ENCODE measurements at regions not wholly inside any gene's neighbourhood (a gene's known extent, or its start where the extent isn't known, plus 50 kb on each side); places are given as distances from the start of the nearest gene placed in this dataset.
A peak's percentile ranks its signal among the peaks of the same experiment; 100 is the strongest.
"Not testable (repeated sequence)": the region's sequence is repeated elsewhere in the genome, so short reads cannot be mapped to it uniquely, and the experiment has no call there.

DNA sequence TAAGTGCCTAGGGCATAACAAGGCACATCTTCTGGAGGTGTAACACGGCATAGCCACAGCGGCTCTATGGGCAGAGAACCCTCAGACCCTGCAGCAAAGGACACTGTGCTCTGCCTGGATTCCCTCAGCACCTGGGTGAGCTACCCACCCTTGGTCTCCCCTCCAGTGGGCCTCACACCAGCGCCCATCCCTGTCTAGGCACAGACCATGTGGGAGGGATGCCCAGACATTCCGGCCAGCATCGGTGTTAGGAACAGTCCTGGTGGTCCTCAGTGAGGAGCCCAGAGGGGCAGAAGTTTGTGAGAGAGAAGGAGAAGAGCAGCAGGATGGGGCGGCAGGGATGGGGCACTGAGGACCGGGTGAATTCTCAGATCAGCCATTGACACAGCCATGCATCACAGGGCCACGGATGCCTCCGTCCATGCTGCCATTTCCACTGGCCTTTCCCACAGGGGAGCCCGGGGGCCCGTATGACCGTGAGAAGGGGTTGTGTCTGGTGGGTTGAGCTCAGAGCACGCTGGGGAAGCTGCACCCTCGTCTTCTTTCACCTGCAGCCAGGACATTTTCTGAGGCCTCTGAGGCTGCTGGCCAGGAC lies 282.7 kb upstream of the SFSWAP start:
- ATAC-seq: no peak
- DNase-seq (ENCODE audit: low spot score): no peak

DNA sequence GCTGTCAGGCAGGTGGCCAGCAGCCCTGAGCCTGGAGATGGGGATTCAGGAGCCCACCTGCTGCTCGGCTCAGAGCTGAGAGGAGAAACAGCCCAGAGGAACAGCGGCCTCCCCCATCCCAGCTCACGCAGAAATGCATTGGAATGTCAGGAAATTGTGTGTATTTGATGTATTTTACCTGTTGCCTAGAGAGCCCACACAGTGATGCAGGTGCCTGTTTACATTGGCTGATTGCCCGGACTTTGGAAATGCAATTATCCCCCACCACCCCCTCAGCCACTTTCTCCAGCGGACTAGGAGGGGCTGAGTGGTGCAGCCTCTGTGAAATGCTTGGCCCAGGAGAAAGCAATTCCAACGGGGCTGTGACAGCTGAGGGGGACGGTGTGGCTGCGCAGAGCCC lies 281.7 kb upstream of the SFSWAP start:
- ATAC-seq: peak; percentile 32
- not testable (repeated sequence) for DNase-seq (ENCODE audit: low spot score)

DNA sequence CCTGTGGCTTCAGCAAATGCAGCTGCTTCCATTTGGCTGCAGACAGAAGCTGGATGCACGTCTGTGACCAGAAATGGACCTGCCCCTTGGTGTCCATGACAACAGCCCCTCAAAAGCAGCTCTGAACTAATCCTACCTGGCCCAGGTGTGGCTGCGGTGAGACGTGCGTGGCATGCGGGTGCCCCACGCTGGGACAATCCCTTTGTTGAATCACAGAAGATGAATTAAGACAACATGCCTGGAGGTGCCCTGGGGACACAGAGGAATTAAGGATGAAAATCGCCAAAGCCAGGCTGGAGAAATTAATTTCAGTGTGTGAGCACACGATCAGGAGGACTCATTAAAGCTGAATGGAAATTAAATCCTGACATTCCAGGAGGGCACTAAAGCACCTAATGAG lies 281.2 kb upstream of the SFSWAP start:
- peak; percentile 5 for DNase-seq (ENCODE audit: low spot score)
- ATAC-seq: not testable (repeated sequence)

DNA sequence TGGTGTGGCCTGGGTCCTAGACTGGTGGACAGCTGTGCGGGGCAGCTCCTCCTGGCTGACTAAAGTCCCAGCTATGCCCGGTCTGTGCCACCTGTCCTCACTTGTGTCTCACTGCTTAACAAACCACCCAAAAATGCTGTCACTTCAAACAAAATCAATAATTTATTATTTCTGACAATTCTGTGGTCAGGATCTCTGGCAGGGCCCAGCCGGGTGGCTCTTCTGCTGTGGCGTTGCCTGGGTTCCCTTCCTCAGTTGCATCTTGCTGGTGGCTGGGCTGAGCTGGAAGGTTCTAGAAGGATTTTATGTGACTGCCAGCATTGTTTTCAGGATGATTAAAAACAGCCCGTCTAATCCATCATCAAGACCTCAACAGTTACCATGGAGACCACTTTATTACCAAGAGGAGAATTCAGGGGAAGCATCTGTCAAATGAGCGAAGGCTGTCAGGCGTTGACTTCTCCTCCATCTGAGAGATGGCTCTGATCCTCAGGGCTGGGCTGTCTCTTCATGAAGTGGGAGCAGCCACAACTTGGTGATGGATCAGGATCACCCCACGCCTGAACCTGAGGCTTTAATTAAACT lies 280.6 kb upstream of the SFSWAP start:
- ATAC-seq (no peak), DNase-seq (ENCODE audit: low spot score) (peak; percentile 19)

DNA sequence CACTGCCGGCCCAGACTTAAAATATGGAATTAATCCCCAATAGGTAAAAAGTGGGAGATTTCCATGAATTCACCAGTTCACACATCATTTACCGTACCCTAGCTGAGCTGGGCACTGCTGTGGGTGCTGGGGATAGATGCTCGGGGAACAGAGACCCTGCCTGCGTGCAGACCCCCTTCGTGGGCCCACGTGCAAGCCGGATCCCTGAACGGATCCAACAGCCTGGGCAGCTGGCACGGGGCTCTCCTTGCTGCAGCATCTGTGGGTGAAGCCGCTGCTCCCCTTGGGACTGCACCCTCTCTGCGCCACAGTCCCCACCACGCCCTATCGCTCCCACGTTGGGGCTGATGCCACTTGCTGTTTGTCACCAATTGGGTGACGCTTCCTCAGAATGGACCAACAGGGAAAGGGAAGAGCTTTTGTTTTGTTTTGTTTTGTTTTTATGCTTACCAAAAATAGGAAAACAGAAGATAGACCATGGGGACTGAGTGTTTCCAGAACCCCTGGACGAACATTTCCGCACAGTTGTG lies 279.7 kb upstream of the SFSWAP start:
- DNase-seq (ENCODE audit: low spot score): peak; percentile 19
- ATAC-seq: not testable (repeated sequence)

DNA sequence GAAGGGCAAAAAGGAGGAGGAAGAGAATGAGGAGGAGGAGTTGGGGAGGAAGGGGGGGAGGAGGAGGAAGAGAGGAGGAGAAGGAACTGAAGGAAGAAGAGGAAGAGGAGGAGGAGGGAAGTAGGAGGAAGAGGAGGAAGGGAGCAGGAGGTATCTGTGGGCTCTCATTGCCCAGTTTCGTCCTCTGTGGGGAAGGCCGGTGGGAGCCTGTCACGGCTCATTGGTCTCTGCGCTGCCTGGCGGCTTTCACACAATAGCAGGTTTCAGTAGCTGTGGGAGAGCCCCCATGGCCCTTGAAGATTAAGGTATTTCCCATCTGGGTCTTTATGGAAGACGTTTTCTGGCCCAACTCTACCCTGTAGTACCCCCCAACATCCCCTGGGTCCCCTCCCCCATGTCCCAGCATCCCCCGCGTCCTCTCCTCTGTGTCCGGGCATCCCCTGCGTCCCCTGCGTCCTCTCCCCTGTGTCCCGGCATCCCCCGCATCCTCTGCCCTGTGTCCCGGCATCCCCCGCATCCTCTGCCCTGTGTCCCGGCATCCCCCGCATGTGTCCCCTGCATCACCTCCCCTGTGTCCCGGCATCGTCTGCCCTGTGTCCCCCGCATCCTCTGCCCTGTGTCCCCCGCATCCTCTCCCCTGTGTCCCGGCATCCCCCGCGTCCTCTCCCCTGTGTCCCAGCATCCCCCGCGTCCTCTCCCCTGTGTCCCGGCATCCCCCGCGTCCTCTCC lies 278.2 kb upstream of the SFSWAP start:
- ATAC-seq (no peak), DNase-seq (ENCODE audit: low spot score) (peak; percentile 19)

DNA sequence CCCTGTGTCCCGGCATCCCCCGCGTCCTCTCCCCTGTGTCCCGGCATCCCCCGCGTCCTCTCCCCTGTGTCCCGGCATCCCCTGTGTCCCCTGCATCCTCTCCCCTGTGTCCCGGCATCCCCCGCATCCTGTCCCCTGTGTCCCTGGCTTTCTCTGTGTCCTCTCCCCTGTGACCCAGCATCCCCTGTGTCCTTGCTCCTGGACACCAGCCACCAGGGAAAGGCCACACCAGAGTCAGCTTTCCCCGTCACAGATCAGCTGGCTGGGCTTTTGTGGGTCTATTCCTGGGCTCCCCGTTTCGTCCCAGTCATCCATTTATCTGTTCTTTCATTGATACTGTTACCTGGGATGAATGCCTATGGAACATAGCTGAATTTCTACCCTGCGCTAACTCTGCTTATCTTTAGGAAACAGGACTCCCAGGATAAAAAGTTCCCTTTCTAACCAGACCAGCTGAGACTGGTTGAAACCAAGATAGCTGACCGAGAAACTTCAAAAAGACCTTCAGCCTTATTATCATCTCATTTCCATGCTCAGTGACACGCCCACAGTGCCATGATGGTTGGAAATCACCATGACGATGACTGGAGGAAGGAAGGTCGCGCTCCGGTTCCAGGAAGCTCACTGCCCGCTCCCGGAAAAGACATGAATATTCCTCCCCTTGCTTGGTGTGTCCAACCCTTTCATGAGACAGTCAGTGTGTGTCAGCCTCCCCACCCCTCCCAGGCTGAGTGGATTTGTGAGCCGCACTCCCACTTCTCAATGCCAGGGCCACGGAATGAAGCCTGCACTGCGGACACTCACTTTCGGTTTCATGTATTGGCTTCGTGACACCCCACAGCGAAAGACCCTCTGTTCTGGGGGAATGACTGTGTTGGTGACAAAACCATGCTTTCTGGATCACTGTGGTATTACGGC lies 276.4 kb upstream of the SFSWAP start:
- peak; percentile 14 for DNase-seq (ENCODE audit: low spot score)
- no peak for ATAC-seq

DNA sequence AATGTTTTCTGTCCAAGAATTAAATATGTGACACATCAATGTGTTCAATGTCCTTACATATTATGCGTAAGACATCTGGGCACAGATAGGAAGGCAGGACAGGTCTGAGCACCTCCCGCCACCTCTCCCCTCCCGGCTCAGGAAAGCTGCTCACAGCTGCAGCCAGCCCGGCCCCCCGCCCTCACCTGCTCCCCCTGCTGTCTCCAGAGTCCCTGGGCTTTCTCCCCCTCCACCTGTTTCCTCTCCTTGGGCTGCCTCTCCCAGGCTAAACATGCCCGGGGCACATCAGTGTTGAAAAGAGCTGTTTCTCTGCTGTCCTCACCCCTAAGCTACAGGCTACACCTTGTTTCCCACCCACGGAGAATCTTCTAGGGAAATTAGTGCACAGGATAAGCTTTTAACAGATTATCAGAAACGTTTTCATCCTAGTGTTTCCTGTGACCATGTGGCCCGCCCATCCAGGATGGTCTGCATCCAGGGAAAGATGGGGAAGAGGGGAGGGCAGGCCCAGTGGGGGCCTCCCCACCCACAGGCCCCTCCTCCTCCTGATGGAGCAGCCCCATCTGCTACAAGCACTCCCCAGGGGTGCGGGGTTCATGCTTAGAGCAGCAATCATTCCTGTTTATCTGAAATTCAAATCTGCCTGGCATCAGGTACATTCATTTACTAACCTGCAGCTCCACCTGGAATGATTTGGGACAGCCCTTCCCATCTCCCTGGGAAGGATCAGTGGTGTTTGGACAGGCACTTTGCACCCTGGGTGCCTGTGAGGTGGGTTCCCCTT lies 273.8 kb upstream of the SFSWAP start:
- ATAC-seq: no peak

DNA sequence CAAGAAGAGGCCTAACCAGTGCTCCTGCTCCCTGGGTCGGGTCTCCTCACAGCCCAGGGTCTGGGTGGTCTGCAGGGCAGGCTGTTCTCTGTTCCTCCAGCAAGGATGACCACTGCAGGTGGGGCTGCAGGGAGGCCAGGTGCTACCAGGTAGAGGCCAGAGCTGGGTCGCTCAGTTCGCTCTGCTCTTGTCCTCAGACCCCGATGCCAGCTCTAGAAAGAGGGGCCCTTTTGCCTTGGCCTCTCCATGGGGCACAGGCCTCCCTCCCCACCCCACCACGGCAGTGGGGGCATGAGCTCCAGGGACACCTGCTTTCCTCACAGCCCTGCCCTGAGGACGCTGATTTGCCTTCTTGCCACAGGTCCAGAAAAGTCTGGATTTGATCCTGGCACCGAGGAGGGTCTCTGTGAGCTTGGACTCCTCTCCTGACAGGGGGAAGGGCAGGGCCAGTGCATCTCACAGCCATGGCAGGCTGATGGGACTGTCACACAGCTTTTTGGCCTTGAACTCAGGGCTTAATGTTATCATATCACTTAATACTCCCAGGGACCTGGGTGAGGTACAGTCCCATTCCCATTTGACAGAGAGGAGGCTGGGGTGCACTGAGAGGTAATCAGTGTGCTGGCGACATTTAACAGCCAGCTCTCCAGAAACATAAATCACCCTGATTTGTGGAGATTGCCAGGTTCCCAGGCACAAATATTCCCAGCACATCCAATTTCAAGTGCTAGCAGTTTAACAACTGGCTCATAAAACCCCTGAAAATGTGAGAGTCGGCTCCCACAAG lies 273.0 kb upstream of the SFSWAP start:
- ATAC-seq: no peak
- DNase-seq (ENCODE audit: low spot score): no peak

More for the DNA sequence above, 273.8 kb upstream of the SFSWAP start:
- DNase-seq (ENCODE audit: low spot score): no peak

DNA sequence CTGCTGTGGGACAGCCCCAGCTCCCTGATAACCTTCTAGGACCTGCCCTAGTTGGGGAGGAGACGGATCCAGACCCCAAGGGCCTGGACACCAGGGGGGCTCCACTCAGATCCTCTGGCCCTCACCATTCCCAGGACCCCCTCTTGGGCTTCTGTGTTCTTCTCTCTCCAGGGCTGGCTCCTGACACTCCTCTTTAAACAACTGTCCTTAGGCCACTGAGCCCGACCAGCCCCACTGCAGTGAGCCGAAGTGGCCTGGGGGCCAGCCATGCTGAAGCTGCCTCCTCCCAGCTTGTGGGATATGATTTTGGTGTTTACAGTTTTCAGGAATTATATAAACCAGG lies 272.4 kb upstream of the SFSWAP start:
- not testable (repeated sequence) for ATAC-seq; DNase-seq (ENCODE audit: low spot score)

DNA sequence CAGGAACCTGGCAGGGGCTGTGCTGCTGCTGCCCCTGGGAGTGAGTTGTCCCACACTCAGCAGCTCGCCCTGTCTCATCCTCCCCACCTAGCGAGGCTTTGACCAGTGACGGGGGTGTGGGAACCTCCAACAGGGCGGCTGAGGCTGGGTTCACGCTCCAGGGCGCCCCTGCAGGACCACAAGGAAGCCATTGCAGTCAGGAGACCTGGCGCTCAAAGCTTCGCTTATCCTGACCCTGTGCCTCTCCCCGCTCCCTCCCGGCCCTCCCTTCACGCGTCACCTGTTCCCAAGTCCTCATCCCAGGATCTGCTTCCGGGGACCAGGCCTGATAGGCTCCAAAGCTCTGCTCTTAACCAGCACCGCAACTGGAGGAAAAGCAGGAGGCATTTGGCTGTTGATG lies 272.0 kb upstream of the SFSWAP start:
- DNase-seq (ENCODE audit: low spot score) (no peak), ATAC-seq (no peak)

DNA sequence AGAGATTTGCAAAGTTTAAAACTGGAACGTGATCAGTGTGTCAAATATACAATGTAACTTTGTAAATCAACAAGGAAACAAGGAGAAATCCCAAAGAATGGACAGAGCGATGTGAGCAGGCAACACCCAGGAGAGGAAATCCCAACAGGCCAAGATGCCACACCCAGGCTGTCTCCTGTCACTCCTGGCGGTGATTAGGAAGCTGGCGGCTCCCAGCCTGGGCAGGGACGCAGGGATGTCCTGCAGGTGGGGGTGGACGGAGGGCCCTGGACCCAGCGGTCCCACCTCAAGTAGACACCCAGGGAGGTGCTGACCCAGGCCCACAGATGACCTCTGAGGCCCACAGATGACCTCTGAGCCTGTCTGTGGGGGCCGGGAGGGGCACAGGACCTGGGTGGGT lies 271.1 kb upstream of the SFSWAP start:
- not testable (repeated sequence) for ATAC-seq; DNase-seq (ENCODE audit: low spot score)

DNA sequence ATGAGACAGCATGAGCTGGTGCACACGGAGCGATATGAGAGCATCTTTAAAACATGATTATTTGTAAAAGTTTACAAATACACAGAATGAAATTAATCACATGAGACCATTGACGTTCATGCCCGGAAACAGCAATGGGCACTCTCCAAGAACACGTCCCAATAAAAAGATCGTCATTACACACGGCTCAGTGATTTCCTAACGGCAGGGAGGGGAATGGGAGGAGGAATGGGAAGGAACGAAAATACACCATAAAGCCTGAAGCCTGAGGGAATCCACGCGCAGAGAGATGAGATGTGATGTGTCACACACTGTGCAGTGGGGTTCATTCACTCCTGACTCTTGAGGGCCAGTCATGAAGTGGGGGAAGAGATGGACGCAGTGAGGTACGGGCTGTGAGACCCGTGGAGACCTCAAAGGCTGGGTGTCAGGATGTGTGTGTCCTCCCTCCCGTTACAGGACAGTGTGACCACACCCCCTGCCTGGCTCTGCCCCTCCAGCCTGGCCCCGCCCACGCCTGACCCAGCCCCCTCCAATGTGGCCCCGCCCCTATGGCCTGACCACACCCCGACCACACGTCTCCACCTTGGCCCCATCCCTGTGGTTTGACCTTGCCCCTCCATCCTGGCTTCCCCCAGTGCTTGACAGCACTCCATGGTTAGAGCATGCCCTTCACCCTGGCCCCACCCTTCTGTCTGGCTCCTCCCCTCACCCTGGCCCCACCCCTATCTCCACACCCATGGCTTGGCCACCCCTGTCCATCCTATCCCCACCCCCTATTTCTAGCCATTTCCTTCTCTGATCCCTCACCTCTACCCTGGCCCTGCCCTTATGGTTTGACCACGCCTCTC lies 270.5 kb upstream of the SFSWAP start:
- not testable (repeated sequence) for ATAC-seq; DNase-seq (ENCODE audit: low spot score)

DNA sequence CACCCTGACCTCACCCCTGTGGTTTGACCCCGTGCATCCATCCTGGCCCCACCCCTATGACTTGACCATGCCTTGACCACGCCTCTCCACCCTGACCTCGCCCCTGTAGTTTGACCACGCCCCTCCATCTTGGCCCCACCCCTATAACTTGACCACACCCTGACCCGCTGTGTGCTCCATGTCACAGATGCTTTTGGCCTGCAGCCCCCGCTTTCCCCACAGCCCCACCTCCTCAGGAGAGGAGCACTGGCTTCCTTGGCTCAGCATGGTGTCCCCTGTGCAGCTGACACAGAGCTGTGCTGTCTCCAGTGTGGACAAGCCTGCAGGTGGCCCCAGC lies 269.9 kb upstream of the SFSWAP start:
- DNase-seq (ENCODE audit: low spot score) (no peak), ATAC-seq (no peak)

DNA sequence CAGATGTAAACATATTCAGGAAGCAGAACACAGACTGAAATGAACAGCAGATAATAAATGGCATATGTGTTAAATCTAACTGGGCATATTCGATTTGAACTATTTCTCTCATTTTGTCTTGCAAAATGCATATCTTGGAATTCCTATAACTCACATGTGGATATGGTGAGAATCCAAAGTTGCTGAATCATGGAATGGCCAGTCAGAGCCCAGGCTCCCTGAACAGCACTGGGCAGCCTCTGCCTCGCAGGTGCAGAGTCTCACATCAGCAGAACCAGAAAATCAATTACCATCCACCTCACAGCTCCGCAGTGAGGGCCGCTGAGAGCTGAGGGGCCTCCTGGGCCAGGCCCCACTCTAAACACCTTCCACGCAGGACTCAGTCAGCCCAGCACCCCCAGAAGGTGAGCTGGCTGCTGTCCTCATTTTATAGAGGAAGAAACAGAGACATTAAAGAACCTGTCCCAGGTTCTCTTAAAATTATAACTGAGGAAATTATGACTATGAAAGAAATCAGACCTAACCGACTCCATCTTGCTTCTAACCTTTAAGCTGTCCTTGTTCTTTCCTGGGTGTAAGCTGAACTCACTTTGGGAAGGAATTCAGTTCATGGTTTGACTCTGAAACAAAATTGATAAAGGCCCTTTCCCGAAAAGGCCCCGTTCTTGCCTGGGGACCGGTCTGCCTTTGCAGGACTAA lies 269.1 kb upstream of the SFSWAP start:
- DNase-seq (ENCODE audit: low spot score) (no peak), ATAC-seq (no peak)

DNA sequence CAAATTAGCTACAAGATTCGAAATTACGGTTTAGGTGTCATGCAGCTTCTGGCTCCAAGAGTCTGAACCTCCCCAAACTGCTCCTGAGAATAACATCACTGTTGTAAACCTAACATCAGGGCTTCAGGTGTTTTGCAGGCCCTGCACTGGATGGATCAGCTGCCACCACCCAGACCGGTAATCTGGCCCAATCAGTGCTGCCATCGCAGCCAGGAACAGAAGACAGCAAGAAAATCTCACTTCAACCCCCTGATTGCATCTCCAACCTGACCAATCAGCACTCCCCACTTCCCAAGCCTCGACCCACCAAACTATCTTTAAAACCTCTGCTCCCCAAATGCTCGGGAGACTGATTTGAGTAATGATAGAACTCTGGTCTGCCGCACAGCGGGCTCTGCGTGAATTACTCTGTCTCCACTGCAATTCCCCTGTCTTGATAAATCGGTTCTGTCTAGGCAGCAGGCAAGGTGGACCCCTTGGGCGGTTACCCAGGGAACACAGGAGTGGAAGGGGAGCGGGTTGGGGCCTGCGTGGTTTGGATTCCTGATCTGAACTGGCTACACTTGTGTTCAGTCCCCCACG lies 268.5 kb upstream of the SFSWAP start:
- ATAC-seq (no peak), DNase-seq (ENCODE audit: low spot score) (no peak)
